Cardiac muscle cell (in vitro differentiated cells and primary cell): ENCODE measurements at regions not wholly inside any gene's neighbourhood (a gene's known extent, or its start where the extent isn't known, plus 50 kb on each side); places are given as distances from the start of the nearest gene placed in this dataset.

Experiments
- DNase-seq, 2 donors: peaks; one replicate each; pipeline versions ENCODE4 v3.0.0 to v3.0.0-alpha.2; 2010 to 2017; ENCODE audit warnings: low read depth in 1 of 2, low spot score in 1 of 2
- H3K27ac ChIP-seq: fragments of 200-600 bp; sonication (generic); 2 replicates; pipeline ENCODE4 v1.5.1; 2016
- H3K27me3 ChIP-seq: fragments of 200-600 bp; sonication (generic); 2 replicates; pipeline ENCODE4 v1.6.0; 2016; ENCODE audit warnings: control low read depth
- H3K36me3 ChIP-seq: fragments of 200-600 bp; sonication (generic); 2 replicates; pipeline ENCODE4 v1.5.1; 2016; ENCODE audit warnings: control low read depth
- H3K4me1 ChIP-seq: fragments of 200-600 bp; sonication (generic); 2 replicates; pipeline ENCODE4 v1.8.1; 2017; ENCODE audit warnings: low read depth, mild to moderate bottlenecking, mixed run types
- H3K4me3 ChIP-seq: fragments of 200-600 bp; sonication (generic); 2 replicates; pipeline ENCODE4 v1.5.1; 2016; ENCODE audit warnings: mild to moderate bottlenecking
- H3K9me3 ChIP-seq: fragments of 200-600 bp; sonication (generic); 2 replicates; pipeline ENCODE4 v1.5.1; 2017; ENCODE audit warnings: low read depth, mild to moderate bottlenecking, control low read depth
- TF ChIP-seq, protein P1 (sequence below): IDR thresholded peaks from 2 replicates; pipeline ENCODE4 v1.5.1; 2012; ENCODE audit warnings: low read depth, mild to moderate bottlenecking, low read length

DNA sequence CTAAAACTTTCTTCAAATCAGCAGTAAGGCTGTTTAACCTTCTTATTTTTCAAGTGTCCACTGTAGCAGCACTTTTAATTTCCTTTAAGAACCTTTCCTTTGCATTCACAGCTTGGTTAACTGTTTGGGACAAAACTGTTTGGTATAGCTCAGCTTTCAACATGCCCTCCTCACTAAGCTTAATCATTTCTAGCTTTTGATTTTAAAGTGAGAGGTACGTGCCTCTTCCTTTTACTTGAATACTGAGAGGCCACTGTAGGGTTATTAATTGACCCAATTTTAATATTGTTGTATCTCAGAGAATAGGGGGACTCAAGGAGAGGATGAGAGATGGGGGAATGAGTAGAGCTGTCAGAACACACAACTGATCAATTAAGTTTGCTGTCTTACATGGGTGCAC, 129.5 kb upstream of the MMS22L start:
- Histone ChIP-seq H3K27me3 (no peaks in the 10 kb centered on the region), H3K36me3 (no peaks in the 10 kb centered on the region), H3K27ac (no peak overlapping the region), H3K9me3 (no peaks in the 10 kb centered on the region), H3K4me3 (no peak overlapping the region), H3K4me1 (no peaks in the 10 kb centered on the region)
- no peak for DNase-seq
- TF ChIP-seq, protein P1, sequence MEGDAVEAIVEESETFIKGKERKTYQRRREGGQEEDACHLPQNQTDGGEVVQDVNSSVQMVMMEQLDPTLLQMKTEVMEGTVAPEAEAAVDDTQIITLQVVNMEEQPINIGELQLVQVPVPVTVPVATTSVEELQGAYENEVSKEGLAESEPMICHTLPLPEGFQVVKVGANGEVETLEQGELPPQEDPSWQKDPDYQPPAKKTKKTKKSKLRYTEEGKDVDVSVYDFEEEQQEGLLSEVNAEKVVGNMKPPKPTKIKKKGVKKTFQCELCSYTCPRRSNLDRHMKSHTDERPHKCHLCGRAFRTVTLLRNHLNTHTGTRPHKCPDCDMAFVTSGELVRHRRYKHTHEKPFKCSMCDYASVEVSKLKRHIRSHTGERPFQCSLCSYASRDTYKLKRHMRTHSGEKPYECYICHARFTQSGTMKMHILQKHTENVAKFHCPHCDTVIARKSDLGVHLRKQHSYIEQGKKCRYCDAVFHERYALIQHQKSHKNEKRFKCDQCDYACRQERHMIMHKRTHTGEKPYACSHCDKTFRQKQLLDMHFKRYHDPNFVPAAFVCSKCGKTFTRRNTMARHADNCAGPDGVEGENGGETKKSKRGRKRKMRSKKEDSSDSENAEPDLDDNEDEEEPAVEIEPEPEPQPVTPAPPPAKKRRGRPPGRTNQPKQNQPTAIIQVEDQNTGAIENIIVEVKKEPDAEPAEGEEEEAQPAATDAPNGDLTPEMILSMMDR = no peak

DNA sequence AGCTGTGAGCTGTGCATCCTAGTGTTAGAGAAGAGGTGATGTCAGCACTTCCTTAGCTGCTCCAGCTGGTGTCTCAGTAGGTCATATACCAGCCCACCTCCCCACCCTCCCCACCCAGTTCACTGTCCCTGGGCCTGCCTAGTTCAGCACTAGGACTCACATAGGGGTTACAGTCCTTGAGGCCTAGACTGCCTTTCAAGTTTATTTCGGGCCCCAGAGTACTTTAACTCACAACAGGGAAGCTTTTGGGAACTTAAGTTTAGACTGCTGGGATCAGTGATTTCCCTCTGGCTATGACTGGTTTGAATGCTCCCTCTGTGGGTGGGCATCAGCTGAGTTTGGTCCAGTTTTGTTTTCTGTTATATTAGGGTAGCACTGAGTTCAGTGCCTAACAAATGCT, 139.2 kb upstream of the MMS22L start:
- TF ChIP-seq, protein P1 = no peak
- Histone ChIP-seq H3K27me3 (no peaks in the 10 kb centered on the region), H3K27ac (no peak overlapping the region), H3K4me3 (no peak overlapping the region), H3K4me1 (no peaks in the 10 kb centered on the region), H3K36me3 (no peaks in the 10 kb centered on the region), H3K9me3 (no peaks in the 10 kb centered on the region)
- DNase-seq = no peak

DNA sequence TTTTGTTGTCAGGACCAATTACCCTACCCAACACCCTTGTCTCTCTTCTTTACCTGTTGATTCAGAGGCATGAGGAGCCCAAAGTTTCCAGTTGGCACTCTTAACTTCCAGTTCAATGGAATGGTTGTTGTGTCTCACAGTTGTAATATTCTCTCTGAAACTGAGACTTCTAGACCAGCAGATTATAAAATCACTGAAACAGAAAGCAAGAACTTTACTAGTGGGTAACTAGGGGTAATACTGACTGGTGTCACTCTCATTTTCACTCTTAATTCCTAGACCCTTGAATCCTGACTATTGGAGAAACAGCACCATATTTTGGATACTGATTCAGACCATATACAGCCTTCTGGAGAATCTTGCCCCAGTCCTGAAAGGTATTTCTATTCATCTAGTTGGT, 140.2 kb upstream of the MMS22L start:
- Histone ChIP-seq H3K4me1 (no peaks in the 10 kb centered on the region), H3K4me3 (no peak overlapping the region), H3K27me3 (no peaks in the 10 kb centered on the region), H3K9me3 (no peaks in the 10 kb centered on the region), H3K36me3 (no peaks in the 10 kb centered on the region), H3K27ac (no peak overlapping the region)
- TF ChIP-seq, protein P1 = no peak
- no peak for DNase-seq

DNA sequence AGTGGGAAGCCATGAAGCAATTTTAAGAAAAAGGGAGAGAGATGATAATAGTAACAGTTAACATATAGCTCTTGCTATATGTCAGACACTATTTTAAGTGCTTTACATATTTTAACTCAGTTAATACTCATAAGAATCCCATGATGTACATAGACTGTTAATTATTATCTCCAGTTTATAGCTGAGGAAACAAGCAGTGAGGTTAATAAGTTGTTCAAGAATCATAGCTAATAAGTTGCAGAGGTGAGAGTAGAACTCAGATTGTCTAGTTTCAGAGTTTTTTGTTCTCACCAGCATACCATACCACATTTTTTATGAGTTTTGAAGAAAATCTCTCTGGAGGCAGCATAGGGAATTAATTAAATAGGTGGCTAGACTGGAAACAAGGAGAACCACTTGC, 144.6 kb upstream of the MMS22L start:
- no peaks in the 10 kb centered on the region for H3K27me3 ChIP-seq
- DNase-seq = no peak
- no peaks in the 10 kb centered on the region for H3K9me3 ChIP-seq
- no peak overlapping the region for H3K4me3 ChIP-seq
- no peaks in the 10 kb centered on the region for H3K4me1 ChIP-seq
- H3K36me3 ChIP-seq = no peaks in the 10 kb centered on the region
- H3K27ac ChIP-seq = no peak overlapping the region
- TF ChIP-seq, protein P1 = no peak

DNA sequence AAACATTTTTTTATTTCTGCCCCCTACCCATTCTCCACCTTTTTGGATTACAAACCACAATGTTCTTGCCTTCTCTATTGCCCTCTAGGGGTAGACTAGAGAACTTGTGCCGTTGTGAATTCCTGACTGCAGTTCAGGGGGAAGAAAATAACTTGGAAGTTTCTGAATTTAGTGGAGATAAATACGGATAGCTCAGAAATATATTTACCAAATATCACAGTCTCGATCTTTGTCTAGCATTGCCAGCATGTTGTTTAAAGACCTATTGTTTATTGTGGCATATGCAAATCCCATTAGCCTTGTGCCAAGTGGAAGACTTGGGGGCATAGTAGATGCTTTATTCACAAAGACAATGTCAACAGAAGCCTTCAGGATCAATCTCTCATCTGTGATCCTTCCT, 154.1 kb upstream of the MMS22L start:
- H3K4me3 ChIP-seq = no peak overlapping the region
- DNase-seq = peak; percentile 30 to 47
- H3K9me3 ChIP-seq = no peaks in the 10 kb centered on the region
- H3K4me1 ChIP-seq = peaks cover 4% of the 10 kb centered on the region
- no peaks in the 10 kb centered on the region for H3K27me3 ChIP-seq
- TF ChIP-seq, protein P1 = peak; percentile 90
- H3K27ac ChIP-seq = no peak overlapping the region
- no peaks in the 10 kb centered on the region for H3K36me3 ChIP-seq
